Gastroesophageal sphincter (tissue), 4 donors: ENCODE measurements at regions not wholly inside any gene's neighbourhood (a gene's known extent, or its start where the extent isn't known, plus 50 kb on each side); places are given as distances from the start of the nearest gene placed in this dataset.
"Not testable (repeated sequence)": the region's sequence is repeated elsewhere in the genome, so short reads cannot be mapped to it uniquely, and the experiment has no call there.

Source experiments
- ATAC-seq: fragments of 150-250 bp; one replicate; pipeline ENCODE4 v1.9.1; 2016; ENCODE audit warnings: mild to moderate bottlenecking, moderate library complexity
- H3K27ac ChIP-seq, 4 donors: fragments of 200-600 bp; sonication (generic) in 3 of 4; 1 replicate in 3 of 4; 2 replicates in 1 of 4; pipeline ENCODE4 v1.5.1; 2016 to 2019
- H3K27me3 ChIP-seq: fragments of 200-600 bp; sonication (generic); one replicate; pipeline ENCODE4 v1.5.1; 2019
- H3K36me3 ChIP-seq, 2 donors: fragments of 200-600 bp; sonication (generic); one replicate each; pipeline ENCODE4 v1.5.1; 2019; ENCODE audit warnings: control low read depth in 1 of 2
- H3K4me1 ChIP-seq, 3 donors: fragments of 200-600 bp; sonication (generic); 1 replicate in 2 of 3; 2 replicates in 1 of 3; pipeline ENCODE4 v1.5.1; 2016 to 2019; ENCODE audit warnings: control low read depth in 2 of 3
- H3K4me3 ChIP-seq, 2 donors: fragments of 200-600 bp; sonication (generic); one replicate each; pipeline ENCODE4 v1.5.1; 2019; ENCODE audit warnings: mild to moderate bottlenecking in 1 of 2, moderate library complexity in 1 of 2
- H3K9me3 ChIP-seq, 3 donors: fragments of 200-600 bp; sonication (generic); one replicate each; pipeline ENCODE4 v1.5.1; 2017 to 2019; ENCODE audit warnings: control low read depth in 2 of 3
- CTCF ChIP-seq, 4 experiments: fragments of 200-600 bp in 2 of 4; fragments of 450-650 bp in 2 of 4; sonication (generic) in 1 of 4; IDR thresholded peaks; one replicate each; pipeline ENCODE4 v1.5.1; 2017 to 2019; ENCODE audit warnings: antibody characterized with exemption in 4 of 4, mild to moderate bottlenecking in 2 of 4, moderate library complexity in 2 of 4
- EP300 ChIP-seq: sonication (generic); formaldehyde crosslinking; IDR thresholded peaks from one replicate; pipeline ENCODE4 v1.6.1; 2017; ENCODE audit warnings: antibody characterized with exemption, mild to moderate bottlenecking
- POLR2A ChIP-seq, 2 donors: fragments of 450-650 bp; IDR thresholded peaks; one replicate each; pipeline ENCODE4 v1.6.1; 2017; ENCODE audit warnings: antibody characterized with exemption in 2 of 2, mild to moderate bottlenecking in 2 of 2, moderate library complexity in 1 of 2
- POLR2AphosphoS5 ChIP-seq: sonication (generic); formaldehyde crosslinking; IDR thresholded peaks from one replicate; pipeline ENCODE4 v1.6.1; 2017; ENCODE audit warnings: antibody characterized with exemption
- WGBS, 2 donors: methylation state at CpG; one replicate each; pipeline ENCODE4 v1.1.5; 2018; ENCODE audit warnings: low coverage in 1 of 2; 5-methylcytosine and 5-hydroxymethylcytosine counted together

DNA sequence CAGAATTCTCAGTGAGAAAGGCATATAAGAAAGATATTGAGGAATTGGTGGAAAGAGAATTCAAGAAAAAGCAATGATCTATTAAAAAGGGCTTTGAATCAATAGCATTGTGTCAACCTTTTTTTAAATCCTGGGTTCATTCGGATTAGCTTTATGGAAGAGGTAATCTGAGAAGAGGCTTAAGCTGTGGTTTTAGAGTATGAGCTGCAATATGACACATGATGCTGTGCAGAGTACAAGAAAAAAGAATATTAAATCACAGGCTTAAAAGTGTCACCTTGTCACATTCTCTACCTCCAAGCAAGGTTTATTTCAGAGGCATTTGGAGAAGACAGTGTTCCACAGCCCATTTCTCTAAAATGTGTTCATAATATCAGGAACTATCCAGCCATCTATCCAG lies 128.9 kb downstream of the RTP4 start:
- TF ChIP-seq POLR2AphosphoS5 (no peak), EP300 (no peak), POLR2A (IDR thresholded peaks at IDR 0.05) (no peak), CTCF (IDR thresholded peaks at IDR 0.05) (no peak)
- H3K36me3 ChIP-seq = no peaks in the 10 kb centered on the region
- no peak overlapping the region for H3K27ac ChIP-seq
- no peaks in the 10 kb centered on the region for H3K4me1 ChIP-seq
- H3K27me3 ChIP-seq = no peaks in the 10 kb centered on the region
- peaks cover 0 to 7% (median 0%) of the 10 kb centered on the region in 3 donors for H3K9me3 ChIP-seq
- ATAC-seq = no peak
- WGBS, 2 donors = 82 to 88% methylated on average over 1 of the region's 1 CpG
- no peak overlapping the region for H3K4me3 ChIP-seq

DNA sequence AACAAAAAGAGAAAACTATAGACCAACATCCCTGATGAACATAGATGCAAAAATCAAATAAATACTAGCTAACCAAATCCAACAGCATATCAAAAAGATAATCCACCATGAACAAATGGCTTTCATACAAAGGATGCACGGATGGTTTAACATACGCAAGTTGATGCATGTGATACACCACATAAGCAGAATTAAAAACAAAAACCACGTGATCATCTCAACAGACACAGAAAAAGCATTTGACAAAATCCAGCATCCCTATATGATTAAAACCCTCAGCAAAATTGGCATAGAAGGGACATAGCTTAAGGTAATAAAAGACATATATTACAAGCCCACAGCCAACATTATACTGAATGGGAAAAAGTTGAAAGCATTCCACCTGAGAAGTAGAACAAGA lies 125.9 kb downstream of the RTP4 start:
- not testable (repeated sequence) for H3K36me3 ChIP-seq, H3K4me3 ChIP-seq, H3K4me1 ChIP-seq, ATAC-seq, H3K27ac ChIP-seq, H3K27me3 ChIP-seq
- H3K9me3 ChIP-seq = peaks cover 0 to 13% (median 0%) of the 10 kb centered on the region in 3 donors
- WGBS, 2 donors = 74 to 90% methylated on average over 3 of the region's 3 CpGs

DNA sequence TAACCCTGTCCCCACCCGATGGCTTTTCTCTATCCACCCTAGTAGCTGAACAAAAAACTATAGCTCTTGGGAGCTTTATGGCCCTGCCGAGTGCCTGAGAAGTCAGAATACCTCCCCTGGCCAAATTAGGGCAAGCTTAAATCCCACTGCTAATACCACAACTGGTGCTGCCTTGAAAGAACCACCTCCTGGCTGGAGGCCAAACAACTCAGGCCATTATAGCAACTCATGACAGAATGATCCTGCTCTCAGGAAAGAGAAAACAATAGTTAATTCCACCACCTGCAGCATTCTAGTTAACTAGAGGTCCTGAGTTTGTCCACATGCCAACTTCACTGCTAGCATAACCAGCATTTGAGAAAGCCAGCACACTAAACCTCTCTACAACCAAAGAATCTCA lies 123.2 kb downstream of the RTP4 start:
- no peak for TF ChIP-seq POLR2AphosphoS5
- TF ChIP-seq EP300 = no peak
- no peak for TF ChIP-seq CTCF (IDR thresholded peaks at IDR 0.05)
- TF ChIP-seq POLR2A (IDR thresholded peaks at IDR 0.05) = no peak
- H3K4me1 ChIP-seq = no peaks in the 10 kb centered on the region
- no peak overlapping the region for H3K4me3 ChIP-seq
- H3K9me3 ChIP-seq = peaks cover 0 to 13% (median 0%) of the 10 kb centered on the region in 3 donors
- no peak overlapping the region for H3K27ac ChIP-seq
- WGBS, 2 donors = 38 to 83% methylated on average over 1 of the region's 2 CpGs
- no peaks in the 10 kb centered on the region for H3K36me3 ChIP-seq
- H3K27me3 ChIP-seq = no peaks in the 10 kb centered on the region
- no peak for ATAC-seq

- no peak for TF ChIP-seq CTCF (IDR thresholded peaks at IDR 0.05)
- TF ChIP-seq POLR2A (IDR thresholded peaks at IDR 0.05) = no peak
- no peak for TF ChIP-seq EP300
Observed at GRCh38 chr3:187490366-187490765, 122.2 kb downstream of the RTP4 start.

GRCh38 chr3:187484547-187485295 lies 116.5 kb downstream of the RTP4 start:
- H3K27ac ChIP-seq = no peak overlapping the region
- TF ChIP-seq EP300 (no peak), POLR2A (IDR thresholded peaks at IDR 0.05) (no peak), POLR2AphosphoS5 (no peak), CTCF (IDR thresholded peaks at IDR 0.05) (no peak)
- H3K36me3 ChIP-seq = no peaks in the 10 kb centered on the region
- 41 to 56% methylated on average over 9 of the region's 10 CpGs for WGBS, 2 donors
- H3K4me3 ChIP-seq = no peak overlapping the region
- no peaks in the 10 kb centered on the region for H3K9me3 ChIP-seq
- ATAC-seq = no peak
- H3K4me1 ChIP-seq = no peaks in the 10 kb centered on the region
- H3K27me3 ChIP-seq = peaks cover 3% of the 10 kb centered on the region

More at GRCh38 chr3:187490366-187490765, 122.2 kb downstream of the RTP4 start:
- Histone ChIP-seq H3K27me3 (no peaks in the 10 kb centered on the region), H3K27ac (no peak overlapping the region), H3K4me3 (no peak overlapping the region), H3K36me3 (no peaks in the 10 kb centered on the region), H3K9me3 (peaks cover 0 to 13% (median 0%) of the 10 kb centered on the region in 3 donors), H3K4me1 (no peaks in the 10 kb centered on the region)
- 57% methylated on average over 1 of the region's 1 CpG; no CpG with 5 or more reads in 1 of the 2 donors for WGBS, 2 donors
- ATAC-seq = no peak
